A549 (cell line): ENCODE measurements at regions not wholly inside any gene's neighbourhood (a gene's known extent, or its start where the extent isn't known, plus 50 kb on each side); places are given as distances from the start of the nearest gene placed in this dataset.
A peak's percentile ranks its signal among the peaks of the same experiment; 100 is the strongest.
"Not testable (repeated sequence)": the region's sequence is repeated elsewhere in the genome, so short reads cannot be mapped to it uniquely, and the experiment has no call there.

ENCODE experiments used
- ATAC-seq, 2 experiments: fragments of 200-7000 bp in 1 of 2; fragments of >200 bp in 1 of 2; cut with Nextera tagmentation in 1 of 2; cut with Tn5 transposase in 1 of 2; 3 replicates each; pipeline versions ENCODE4 v1.8.0 to v1.9.1; 2018 to 2020; ENCODE audit warnings: mild to moderate bottlenecking in 1 of 2, moderate library complexity in 1 of 2
- CTCF ChIA-PET: fragments of 300-600 bp; sonication (Branson Sonifier 250); formaldehyde crosslinking; extraction: SDS; loops from one replicate; lab custom pipeline; 2021; ENCODE audit warnings: antibody characterized with exemption, inconsistent platforms; lab: Yijun Ruan, JAX
- POLR2A ChIA-PET: fragments of 350-600 bp; formaldehyde crosslinking; extraction: SDS; loops from one replicate; lab custom pipeline; 2021; ENCODE audit warnings: antibody characterized with exemption, inconsistent platforms; lab: Yijun Ruan, JAX
- DNase-seq, 2 experiments: peaks; one replicate each; pipeline versions ENCODE4 v3.0.0 to v3.0.0-alpha.2; 2011 to 2016; ENCODE audit warnings: low read depth in 1 of 2, low spot score in 1 of 2
- FAIRE-seq: peaks from 2 replicates; lab custom pipeline; 2011; peaks lifted over from hg19 to GRCh38; lab: Jason Lieb, UNC
- H3K27ac ChIP-seq, 2 experiments: fragments of >200 bp; sonication (Bioruptor Twin); formaldehyde crosslinking; 3 replicates each; pipeline ENCODE4 v1.5.1; 2016 to 2017
- H3K4me1 ChIP-seq: fragments of >200 bp; sonication (Bioruptor Twin); formaldehyde crosslinking; 3 replicates; pipeline ENCODE4 v1.6.1; 2016
- H3K4me2 ChIP-seq: fragments of >200 bp; sonication (Bioruptor Twin); formaldehyde crosslinking; 3 replicates; pipeline ENCODE4 v1.6.1; 2016
- H3K4me3 ChIP-seq: fragments of >200 bp; sonication (Bioruptor Twin); formaldehyde crosslinking; 3 replicates; pipeline ENCODE4 v1.5.1; 2016
- H3K9me3 ChIP-seq: fragments of >200 bp; sonication (Bioruptor Twin); formaldehyde crosslinking; 3 replicates; pipeline ENCODE4 v1.6.1; 2016
- CBX2 ChIP-seq: fragments of 200-600 bp; sonication (generic); IDR thresholded peaks from 2 replicates; pipeline ENCODE4 v1.6.1; 2016; ENCODE audit warnings: low read depth, mild to moderate bottlenecking, borderline replicate concordance
- CHD2 ChIP-seq: fragments of 150-350 bp; IDR thresholded peaks from 2 replicates; pipeline ENCODE4 v1.6.1; 2014; ENCODE audit warnings: low read length; ENCODE audit not compliant: partially characterized antibody
- CHD4 ChIP-seq: fragments of 200-600 bp; sonication (generic); IDR thresholded peaks from 2 replicates; pipeline ENCODE4 v1.6.1; 2016; ENCODE audit warnings: antibody characterized with exemption, mild to moderate bottlenecking, borderline replicate concordance
- EHF ChIP-seq: fragments of 250-450 bp; sonication (Bioruptor Pico); IDR thresholded peaks from 2 replicates; pipeline ENCODE4 v1.5.0; 2020; ENCODE audit warnings: mild to moderate bottlenecking
- ESRRA ChIP-seq: fragments of 150-350 bp; IDR thresholded peaks from 2 replicates; pipeline ENCODE4 v1.6.1; 2014; ENCODE audit warnings: mild to moderate bottlenecking, low read length, borderline replicate concordance
- FOXS1 ChIP-seq: fragments of 250-450 bp; sonication (Bioruptor Pico); IDR thresholded peaks from 2 replicates; pipeline ENCODE4 v1.5.0; 2020; ENCODE audit warnings: mild to moderate bottlenecking, moderate library complexity
- HDAC2 ChIP-seq: fragments of 200-600 bp; sonication (generic); IDR thresholded peaks from 2 replicates; pipeline ENCODE4 v1.6.1; 2016
- JUN ChIP-seq, 2 experiments: fragments of >200 bp; sonication (Bioruptor Twin); formaldehyde crosslinking; IDR thresholded peaks; 2 replicates in 1 of 2; 3 replicates in 1 of 2; pipeline ENCODE4 v1.6.1; 2016 to 2017
- JUNB ChIP-seq: fragments of >200 bp; sonication (Bioruptor Twin); formaldehyde crosslinking; IDR thresholded peaks from 2 replicates; pipeline ENCODE4 v1.6.1; 2016
- KDM5A ChIP-seq: fragments of 200-600 bp; sonication (generic); IDR thresholded peaks from 2 replicates; pipeline ENCODE4 v1.6.1; 2016; ENCODE audit warnings: antibody characterized with exemption, mild to moderate bottlenecking
- MAZ ChIP-seq: fragments of 150-350 bp; IDR thresholded peaks from 2 replicates; pipeline ENCODE4 v1.6.1; 2014; ENCODE audit warnings: antibody characterized with exemption, low read depth, low read length, borderline replicate concordance
- NR3C1 ChIP-seq: fragments of >200 bp; sonication (Bioruptor Twin); formaldehyde crosslinking; IDR thresholded peaks from 3 replicates; pipeline ENCODE4 v1.6.1; 2017
- POLR2A ChIP-seq: IDR thresholded peaks from 2 replicates; pipeline ENCODE4 v1.6.1; 2012; ENCODE audit warnings: mild to moderate bottlenecking, low read length
- RAD21 ChIP-seq, 2 experiments: fragments of >200 bp in 1 of 2; sonication (Bioruptor Twin) in 1 of 2; formaldehyde crosslinking in 1 of 2; IDR thresholded peaks in 1 of 2; conservative IDR thresholded peaks in 1 of 2; 2 replicates in 1 of 2; 3 replicates in 1 of 2; pipeline ENCODE4 v1.6.1; 2012 to 2018; ENCODE audit warnings: inconsistent platforms in 1 of 2
- RARB ChIP-seq: fragments of 250-450 bp; sonication (Bioruptor Pico); IDR thresholded peaks from 2 replicates; pipeline ENCODE4 v1.8.0; 2021; ENCODE audit warnings: mild to moderate bottlenecking, moderate library complexity
- RFX5 ChIP-seq: fragments of 450-650 bp; IDR thresholded peaks from 2 replicates; pipeline ENCODE4 v1.7.1; 2014; ENCODE audit warnings: antibody characterized with exemption, mild to moderate bottlenecking, moderate library complexity
- RNF2 ChIP-seq: fragments of 200-600 bp; sonication (generic); IDR thresholded peaks from 2 replicates; pipeline ENCODE4 v1.6.1; 2016; ENCODE audit warnings: low read depth, mild to moderate bottlenecking, antibody characterized with exemption, moderate library complexity, borderline replicate concordance
- ZC3H11A ChIP-seq: fragments of 450-650 bp; IDR thresholded peaks from 2 replicates; pipeline ENCODE4 v1.6.1; 2014; ENCODE audit warnings: antibody characterized with exemption, mild to moderate bottlenecking
- ZFP36 ChIP-seq: fragments of 450-650 bp; IDR thresholded peaks from 2 replicates; pipeline ENCODE4 v1.6.1; 2014; ENCODE audit warnings: borderline replicate concordance; ENCODE audit not compliant: partially characterized antibody
- ZNF302 ChIP-seq: fragments of 250-450 bp; sonication (Bioruptor Pico); IDR thresholded peaks from 2 replicates; pipeline ENCODE4 v1.9.0; 2021; ENCODE audit warnings: inconsistent platforms, mild to moderate bottlenecking, moderate library complexity
- WGBS: methylation state at CpG from one replicate; pipeline ENCODE4 v1.1.6; 2017; ENCODE audit errors: missing lambda C conversion rate; 5-methylcytosine and 5-hydroxymethylcytosine counted together
- TF ChIP-seq, protein P1 (sequence below): fragments of 450-650 bp; IDR thresholded peaks from 2 replicates; pipeline ENCODE4 v1.6.1; 2014; ENCODE audit warnings: antibody characterized with exemption
- TF ChIP-seq, protein P2 (sequence below): IDR thresholded peaks from 2 replicates; pipeline ENCODE4 v1.6.1; 2012; ENCODE audit warnings: low read depth, borderline replicate concordance
- TF ChIP-seq, protein P3 (sequence below): fragments of >200 bp; sonication (Bioruptor Twin); formaldehyde crosslinking; IDR thresholded peaks from 3 replicates; pipeline ENCODE4 v1.6.1; 2016
- TF ChIP-seq, protein P4 (sequence below): fragments of >200 bp; sonication (Bioruptor Twin); formaldehyde crosslinking; IDR thresholded peaks from 3 replicates; pipeline ENCODE4 v1.5.1; 2016
- TF ChIP-seq, protein P5 (sequence below): fragments of >200 bp; sonication (Bioruptor Twin); formaldehyde crosslinking; IDR thresholded peaks from 2 replicates; pipeline ENCODE4 v1.6.1; 2016
- TF ChIP-seq, protein P6 (sequence below): fragments of 250-450 bp; sonication (Bioruptor Pico); IDR thresholded peaks from 2 replicates; pipeline ENCODE4 v1.5.0; 2020; ENCODE audit warnings: low read depth, mild to moderate bottlenecking, moderate library complexity

DNA sequence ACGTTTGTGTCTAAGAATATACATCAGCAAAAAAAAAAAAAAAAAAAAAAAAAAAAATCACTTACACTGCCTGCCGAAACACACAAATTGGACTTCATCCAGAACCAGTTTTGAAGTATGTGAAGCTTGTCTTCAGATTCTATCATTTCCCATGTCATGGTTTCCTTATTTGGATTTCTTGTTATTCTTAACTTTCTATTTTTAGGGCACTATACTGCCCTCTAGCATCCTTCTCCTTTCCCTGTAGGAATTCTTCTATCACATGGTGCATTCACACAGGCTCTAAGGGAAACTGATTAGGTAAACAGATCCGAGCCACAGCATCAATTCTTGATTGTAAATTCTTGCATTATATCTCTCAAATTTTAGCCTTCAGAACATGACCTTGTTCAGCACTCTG is 1507.5 kb downstream of the OLFM4 start:
- Histone ChIP-seq H3K9me3 (no peaks in the 10 kb centered on the region), H3K4me3 (no peak overlapping the region), H3K4me1 (no peaks in the 10 kb centered on the region), H3K4me2 (no peak overlapping the region), H3K27ac (no peak overlapping the region)
- CTCF ChIA-PET: no interaction called here
- no peak for ATAC-seq
- no peak for FAIRE-seq
- TF ChIP-seq, protein P1, sequence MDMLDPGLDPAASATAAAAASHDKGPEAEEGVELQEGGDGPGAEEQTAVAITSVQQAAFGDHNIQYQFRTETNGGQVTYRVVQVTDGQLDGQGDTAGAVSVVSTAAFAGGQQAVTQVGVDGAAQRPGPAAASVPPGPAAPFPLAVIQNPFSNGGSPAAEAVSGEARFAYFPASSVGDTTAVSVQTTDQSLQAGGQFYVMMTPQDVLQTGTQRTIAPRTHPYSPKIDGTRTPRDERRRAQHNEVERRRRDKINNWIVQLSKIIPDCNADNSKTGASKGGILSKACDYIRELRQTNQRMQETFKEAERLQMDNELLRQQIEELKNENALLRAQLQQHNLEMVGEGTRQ: no peak
- TF ChIP-seq RNF2: no peak
- TF ChIP-seq, protein P2, sequence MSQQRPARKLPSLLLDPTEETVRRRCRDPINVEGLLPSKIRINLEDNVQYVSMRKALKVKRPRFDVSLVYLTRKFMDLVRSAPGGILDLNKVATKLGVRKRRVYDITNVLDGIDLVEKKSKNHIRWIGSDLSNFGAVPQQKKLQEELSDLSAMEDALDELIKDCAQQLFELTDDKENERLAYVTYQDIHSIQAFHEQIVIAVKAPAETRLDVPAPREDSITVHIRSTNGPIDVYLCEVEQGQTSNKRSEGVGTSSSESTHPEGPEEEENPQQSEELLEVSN: no peak
- no peak for TF ChIP-seq ZNF302 (CRISPR knock-in tag)
- TF ChIP-seq JUNB: no peak
- no peak for TF ChIP-seq KDM5A
- no peak for TF ChIP-seq CHD4
- TF ChIP-seq, protein P3, sequence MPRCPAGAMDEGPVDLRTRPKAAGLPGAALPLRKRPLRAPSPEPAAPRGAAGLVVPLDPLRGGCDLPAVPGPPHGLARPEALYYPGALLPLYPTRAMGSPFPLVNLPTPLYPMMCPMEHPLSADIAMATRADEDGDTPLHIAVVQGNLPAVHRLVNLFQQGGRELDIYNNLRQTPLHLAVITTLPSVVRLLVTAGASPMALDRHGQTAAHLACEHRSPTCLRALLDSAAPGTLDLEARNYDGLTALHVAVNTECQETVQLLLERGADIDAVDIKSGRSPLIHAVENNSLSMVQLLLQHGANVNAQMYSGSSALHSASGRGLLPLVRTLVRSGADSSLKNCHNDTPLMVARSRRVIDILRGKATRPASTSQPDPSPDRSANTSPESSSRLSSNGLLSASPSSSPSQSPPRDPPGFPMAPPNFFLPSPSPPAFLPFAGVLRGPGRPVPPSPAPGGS: no peak
- peak in 1 of 2 experiments; percentile 0 for DNase-seq
- POLR2A ChIA-PET: no interaction called here
- WGBS: 0% methylated on average over 3 of the region's 3 CpGs

DNA sequence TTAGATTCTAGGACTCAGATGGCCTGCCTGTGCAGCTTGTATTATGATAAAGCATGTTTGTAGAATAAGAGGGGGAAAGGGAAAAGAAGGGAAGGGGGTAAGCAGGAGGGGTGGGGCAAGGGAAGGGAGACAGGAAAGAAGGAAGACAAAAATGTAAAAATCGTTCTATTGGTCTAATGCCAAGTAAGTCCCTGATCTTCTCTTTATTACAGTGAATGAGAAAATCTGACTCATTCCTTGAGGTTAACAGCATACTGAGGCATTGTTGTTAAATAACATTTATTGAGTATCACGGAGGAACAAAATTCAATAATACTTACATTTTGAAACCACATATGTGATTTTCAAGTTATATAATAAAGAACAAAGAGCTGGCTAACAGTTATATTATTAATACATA is 1534.7 kb downstream of the OLFM4 start:
- 27% methylated on average over 2 of the region's 2 CpGs for WGBS
- DNase-seq (no peak), ATAC-seq (no peak), FAIRE-seq (no peak)
- no peaks in the 10 kb centered on the region for H3K9me3 ChIP-seq
- H3K27ac ChIP-seq: no peak overlapping the region
- H3K4me2 ChIP-seq: no peak overlapping the region
- H3K4me1 ChIP-seq: no peaks in the 10 kb centered on the region
- POLR2A ChIA-PET: no interaction called here
- no peak overlapping the region for H3K4me3 ChIP-seq
- TF ChIP-seq, protein P4, sequence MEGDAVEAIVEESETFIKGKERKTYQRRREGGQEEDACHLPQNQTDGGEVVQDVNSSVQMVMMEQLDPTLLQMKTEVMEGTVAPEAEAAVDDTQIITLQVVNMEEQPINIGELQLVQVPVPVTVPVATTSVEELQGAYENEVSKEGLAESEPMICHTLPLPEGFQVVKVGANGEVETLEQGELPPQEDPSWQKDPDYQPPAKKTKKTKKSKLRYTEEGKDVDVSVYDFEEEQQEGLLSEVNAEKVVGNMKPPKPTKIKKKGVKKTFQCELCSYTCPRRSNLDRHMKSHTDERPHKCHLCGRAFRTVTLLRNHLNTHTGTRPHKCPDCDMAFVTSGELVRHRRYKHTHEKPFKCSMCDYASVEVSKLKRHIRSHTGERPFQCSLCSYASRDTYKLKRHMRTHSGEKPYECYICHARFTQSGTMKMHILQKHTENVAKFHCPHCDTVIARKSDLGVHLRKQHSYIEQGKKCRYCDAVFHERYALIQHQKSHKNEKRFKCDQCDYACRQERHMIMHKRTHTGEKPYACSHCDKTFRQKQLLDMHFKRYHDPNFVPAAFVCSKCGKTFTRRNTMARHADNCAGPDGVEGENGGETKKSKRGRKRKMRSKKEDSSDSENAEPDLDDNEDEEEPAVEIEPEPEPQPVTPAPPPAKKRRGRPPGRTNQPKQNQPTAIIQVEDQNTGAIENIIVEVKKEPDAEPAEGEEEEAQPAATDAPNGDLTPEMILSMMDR: no peak
- TF ChIP-seq ESRRA: no peak
- no peak for TF ChIP-seq ZC3H11A
- TF ChIP-seq, protein P2: no peak
- no peak for TF ChIP-seq RARB (CRISPR knock-in tag)
- no peak for TF ChIP-seq JUN (IDR thresholded peaks at IDR 0.05)
- TF ChIP-seq ZFP36: no peak
- TF ChIP-seq HDAC2: no peak
- TF ChIP-seq EHF (CRISPR knock-in tag): no peak
- TF ChIP-seq CHD2: no peak
- TF ChIP-seq MAZ: no peak
- TF ChIP-seq, protein P3: no peak
- TF ChIP-seq FOXS1 (CRISPR knock-in tag): no peak
- TF ChIP-seq, protein P5, sequence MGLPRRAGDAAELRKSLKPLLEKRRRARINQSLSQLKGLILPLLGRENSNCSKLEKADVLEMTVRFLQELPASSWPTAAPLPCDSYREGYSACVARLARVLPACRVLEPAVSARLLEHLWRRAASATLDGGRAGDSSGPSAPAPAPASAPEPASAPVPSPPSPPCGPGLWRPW: no peak
- TF ChIP-seq NR3C1: no peak
- TF ChIP-seq POLR2A: no peak
- no peak for TF ChIP-seq CBX2
- TF ChIP-seq RAD21 (conservative IDR thresholded peaks at IDR 0.05 in 1 of 2, IDR thresholded peaks at IDR 0.05 in 1 of 2): no peak
- TF ChIP-seq RFX5: no peak
- TF ChIP-seq, protein P6, sequence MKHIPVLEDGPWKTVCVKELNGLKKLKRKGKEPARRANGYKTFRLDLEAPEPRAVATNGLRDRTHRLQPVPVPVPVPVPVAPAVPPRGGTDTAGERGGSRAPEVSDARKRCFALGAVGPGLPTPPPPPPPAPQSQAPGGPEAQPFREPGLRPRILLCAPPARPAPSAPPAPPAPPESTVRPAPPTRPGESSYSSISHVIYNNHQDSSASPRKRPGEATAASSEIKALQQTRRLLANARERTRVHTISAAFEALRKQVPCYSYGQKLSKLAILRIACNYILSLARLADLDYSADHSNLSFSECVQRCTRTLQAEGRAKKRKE (CRISPR knock-in tag): no peak
- CTCF ChIA-PET: no interaction called here

- H3K4me2 ChIP-seq, DNase-seq, H3K9me3 ChIP-seq, ATAC-seq, H3K27ac ChIP-seq, FAIRE-seq, CTCF ChIA-PET, POLR2A ChIA-PET, H3K4me1 ChIP-seq, H3K4me3 ChIP-seq: not testable (repeated sequence)
- WGBS: 62% methylated on average over 12 of the region's 13 CpGs
These were observed 1543.4 kb downstream of the OLFM4 start for GRCh38 chr13:54572037-54572436.
